GM18511 (cell line): ENCODE measurements at regions not wholly inside any gene's neighbourhood (a gene's known extent, or its start where the extent isn't known, plus 50 kb on each side); places are given as distances from the start of the nearest gene placed in this dataset.
"Not testable (repeated sequence)": the region's sequence is repeated elsewhere in the genome, so short reads cannot be mapped to it uniquely, and the experiment has no call there.

Experiments used
- ATAC-seq: cut with Tn5 transposase; IDR thresholded peaks from one replicate; pipeline ENCODE4 v1.9.1; 2021; ENCODE audit warnings: mild to moderate bottlenecking, moderate library complexity; ENCODE audit not compliant: unreplicated experiment

- ATAC-seq = no peak
These were observed 1719.8 kb upstream of the WWC1 start for GRCh38 chr5:166571668-166572067.

GRCh38 chr5:166576323-166576722 lies 1715.1 kb upstream of the WWC1 start:
- no peak for ATAC-seq

- no peak for ATAC-seq
These were observed 1709.6 kb upstream of the WWC1 start for GRCh38 chr5:166581826-166582225.

DNA sequence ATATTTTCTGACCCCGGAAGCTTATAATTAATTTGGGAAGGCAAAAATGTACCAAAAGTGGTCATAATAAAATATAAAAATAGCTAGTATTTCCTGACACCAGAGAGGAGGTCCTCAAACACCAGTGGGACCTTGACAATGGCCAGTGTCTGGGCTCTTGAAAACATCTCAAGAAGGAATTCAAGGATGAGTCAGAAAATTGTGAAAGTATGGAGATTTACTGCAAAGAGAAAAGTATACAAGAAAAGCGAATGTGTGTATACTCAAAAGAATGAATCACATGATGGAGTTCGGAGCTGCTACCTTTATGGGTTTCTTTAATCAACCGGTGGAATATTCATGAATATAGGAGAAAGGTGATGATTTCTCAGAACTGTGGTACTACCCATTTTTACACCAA lies 1709.0 kb upstream of the WWC1 start:
- no peak for ATAC-seq

DNA sequence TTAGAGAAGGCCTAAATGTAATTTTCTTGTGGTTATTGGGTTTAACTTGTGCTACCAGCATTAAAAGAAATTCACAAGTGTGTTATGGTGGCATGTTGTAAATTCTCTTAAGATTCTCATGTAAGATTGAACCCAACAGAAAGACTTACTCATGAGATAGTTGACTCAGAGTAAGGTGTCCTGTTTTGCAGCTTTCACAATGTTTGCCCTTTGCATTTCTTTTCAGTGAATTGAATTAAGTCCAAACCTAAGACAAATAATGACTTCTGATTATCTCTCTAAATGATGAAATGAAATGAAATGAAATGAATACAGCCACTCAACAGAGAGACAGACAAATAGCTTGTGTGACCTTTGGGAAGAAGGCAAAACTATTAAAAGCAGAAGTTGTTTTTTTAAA lies 1696.9 kb upstream of the WWC1 start:
- ATAC-seq = no peak

DNA sequence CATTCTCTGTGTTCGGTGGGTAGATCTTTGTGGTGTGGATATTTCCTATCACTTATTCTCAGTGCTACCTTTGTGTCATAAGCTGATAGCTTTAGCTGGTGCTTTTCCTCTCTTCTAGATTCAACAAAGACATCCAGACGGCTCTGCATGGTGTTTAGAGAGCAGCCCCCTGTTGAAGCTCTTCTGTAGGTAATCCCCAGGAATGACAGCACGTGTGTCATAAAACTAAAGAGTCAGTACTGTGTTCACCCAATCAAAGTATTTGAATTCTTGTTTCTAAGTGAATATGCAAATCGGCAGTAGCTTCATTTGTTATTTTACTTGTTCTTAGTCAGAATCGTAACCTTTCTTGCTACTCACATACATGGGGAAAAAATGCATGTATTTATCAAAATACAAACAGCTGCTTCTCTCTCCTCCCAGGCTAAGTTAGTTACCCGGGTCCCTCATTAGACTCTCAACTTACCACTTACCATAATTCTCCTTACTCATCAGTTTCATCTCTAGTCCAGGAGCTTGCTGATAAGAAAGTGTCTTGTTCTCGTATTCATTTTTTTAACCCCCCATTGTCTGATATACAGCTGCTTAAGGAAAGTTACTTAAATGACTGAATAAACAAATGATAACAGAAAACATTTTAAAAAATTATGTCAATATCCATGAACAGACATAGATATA lies 1696.0 kb upstream of the WWC1 start:
- no peak for ATAC-seq

GRCh38 chr5:166596043-166596442 lies 1695.4 kb upstream of the WWC1 start:
- ATAC-seq = no peak

GRCh38 chr5:166602271-166602670 lies 1689.2 kb upstream of the WWC1 start:
- no peak for ATAC-seq

- no peak for ATAC-seq
These were observed 1673.9 kb upstream of the WWC1 start for GRCh38 chr5:166617507-166617906.

DNA sequence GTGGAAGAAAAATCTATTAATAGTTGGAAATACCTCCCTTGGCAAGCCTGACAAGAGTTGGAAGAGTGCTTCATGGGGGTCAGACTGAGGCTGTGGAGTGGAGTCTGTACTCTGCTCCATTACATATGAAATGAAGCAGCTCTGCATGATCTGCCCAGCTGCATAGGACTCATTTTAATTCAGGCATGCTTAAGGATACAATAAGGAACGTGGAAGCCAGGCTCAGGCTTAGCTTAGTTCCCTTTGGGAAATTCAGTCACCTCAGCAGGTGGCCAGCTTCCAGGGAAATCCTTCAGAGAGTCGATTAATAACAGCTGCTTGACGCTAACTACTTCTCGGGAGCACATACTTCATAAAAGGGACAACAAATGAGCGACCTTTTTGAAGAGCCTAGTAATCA lies 1672.9 kb upstream of the WWC1 start:
- ATAC-seq = no peak

DNA sequence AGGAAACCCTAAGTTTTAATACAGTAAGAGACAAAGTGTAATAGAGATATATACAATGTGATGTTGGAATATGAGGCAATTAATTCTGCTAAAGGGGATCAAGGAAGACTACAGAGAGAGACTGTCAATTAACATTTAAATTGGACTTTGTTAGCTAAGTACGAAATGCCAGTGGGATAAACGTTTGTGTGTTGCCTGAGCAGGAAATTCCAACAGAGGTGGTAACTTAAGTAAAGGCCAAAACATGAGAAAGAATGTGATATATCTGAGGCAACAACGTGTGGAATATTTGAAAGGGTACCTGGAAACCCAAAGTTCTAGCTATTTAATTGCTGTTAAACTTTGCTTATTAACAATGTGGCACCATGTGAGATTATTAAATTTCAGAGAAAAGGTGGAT lies 1666.9 kb upstream of the WWC1 start:
- no peak for ATAC-seq

DNA sequence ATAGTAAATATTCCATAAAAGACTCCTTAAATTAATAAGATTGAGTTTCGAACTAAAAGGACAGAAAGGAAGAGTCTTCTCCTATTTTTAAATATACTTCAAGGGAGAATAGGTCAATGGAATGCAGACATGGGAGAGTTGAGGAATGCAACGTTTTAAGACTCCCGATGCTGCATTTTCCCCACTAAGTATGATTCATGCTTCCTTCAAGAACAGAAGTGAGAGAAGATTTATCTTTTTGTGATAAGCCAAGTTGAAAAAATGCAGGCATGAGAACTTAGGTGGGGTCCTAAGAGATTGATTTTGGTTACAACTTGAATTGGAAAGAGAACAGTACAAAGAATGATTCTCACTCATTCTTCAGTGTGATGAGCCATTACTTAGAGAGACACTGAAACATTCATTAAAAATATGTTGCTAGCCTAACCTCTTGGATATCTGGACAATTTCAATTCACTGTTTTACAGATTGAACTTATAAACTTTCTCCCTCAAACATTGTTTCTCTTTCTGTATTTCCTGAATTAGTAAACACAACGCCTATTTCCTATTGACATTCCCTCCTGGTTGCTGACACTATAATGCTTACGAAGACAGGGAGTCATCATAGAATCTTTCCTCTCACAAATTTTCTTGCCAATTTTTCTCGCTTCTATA lies 1666.1 kb upstream of the WWC1 start:
- ATAC-seq = no peak

DNA sequence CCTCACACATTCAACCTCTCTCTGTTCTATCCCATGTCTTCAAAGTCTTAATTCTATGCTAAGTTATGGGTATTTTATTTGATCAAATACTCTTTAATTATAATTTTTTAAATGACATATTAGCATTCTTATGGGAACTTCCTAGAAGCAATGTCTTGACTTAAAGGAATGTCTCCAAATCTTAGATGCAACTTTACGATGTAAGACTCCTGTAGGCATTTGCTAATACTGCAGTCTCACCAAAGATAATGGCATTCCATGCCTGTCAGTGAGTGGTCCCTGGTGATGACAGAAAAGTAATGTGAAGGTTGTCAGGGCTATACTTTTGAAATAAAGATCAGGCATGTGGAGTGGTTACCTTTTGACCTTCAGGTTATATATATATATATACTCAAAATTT lies 1654.2 kb upstream of the WWC1 start:
- no peak for ATAC-seq

DNA sequence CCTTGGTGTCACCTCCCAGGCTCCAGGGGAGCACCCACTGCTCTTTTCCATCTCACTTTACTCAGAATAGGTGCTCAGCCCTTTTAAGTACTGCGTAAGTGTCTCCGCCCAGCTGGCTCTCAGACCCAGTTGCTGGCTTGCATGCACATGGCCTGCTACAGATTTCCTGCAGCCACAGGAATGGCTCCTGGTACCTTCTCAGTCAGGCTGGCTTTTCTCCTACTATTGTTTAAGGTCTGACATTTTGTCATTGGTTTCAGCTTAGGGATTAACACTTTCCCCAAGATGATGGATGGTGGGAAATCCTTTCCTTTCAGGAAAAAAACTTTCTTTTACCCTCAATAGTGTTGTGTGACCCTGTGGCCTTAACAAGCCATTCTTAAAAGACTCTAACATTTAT lies 1652.3 kb upstream of the WWC1 start:
- no peak for ATAC-seq

GRCh38 chr5:166640136-166640535 lies 1651.3 kb upstream of the WWC1 start:
- ATAC-seq = not testable (repeated sequence)

DNA sequence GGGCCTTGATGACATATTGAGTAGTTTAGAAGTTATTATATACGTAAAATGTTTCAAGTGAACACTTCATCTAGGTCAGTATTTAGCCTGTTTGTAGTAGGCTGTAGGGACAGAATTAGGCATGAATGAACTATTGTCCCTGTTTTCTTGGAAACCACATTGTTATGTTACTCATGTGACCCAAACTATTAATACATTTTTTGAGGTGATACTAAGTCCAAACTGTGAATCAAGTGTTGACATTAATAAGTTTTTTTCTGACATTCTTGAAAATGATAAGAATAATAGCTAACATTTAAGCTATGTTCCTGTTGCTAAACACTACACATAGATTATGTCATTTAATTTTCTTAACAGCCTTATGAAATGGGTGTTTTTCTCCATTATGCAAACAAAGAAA lies 1642.7 kb upstream of the WWC1 start:
- no peak for ATAC-seq

DNA sequence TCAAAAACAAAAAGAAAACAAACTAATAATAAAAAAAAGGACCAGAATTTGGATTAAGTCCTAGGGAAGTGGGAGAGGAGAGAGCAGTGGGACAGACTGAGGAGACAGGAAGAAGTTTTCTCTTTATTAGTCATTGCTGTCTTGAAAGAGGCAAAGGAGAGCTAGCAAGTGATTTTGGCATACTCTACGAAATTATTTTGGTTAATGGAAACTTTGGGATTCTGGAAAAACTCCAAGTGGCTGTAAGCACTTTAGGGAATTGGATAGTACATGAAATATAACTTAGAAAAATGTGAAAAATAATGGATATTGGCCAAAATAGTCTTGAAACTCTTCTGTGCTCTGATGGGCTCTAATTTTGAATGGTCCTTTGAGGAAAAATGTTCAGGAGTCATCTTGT lies 1641.8 kb upstream of the WWC1 start:
- no peak for ATAC-seq

- no peak for ATAC-seq
These were observed 1640.2 kb upstream of the WWC1 start for GRCh38 chr5:166651234-166651633.

DNA sequence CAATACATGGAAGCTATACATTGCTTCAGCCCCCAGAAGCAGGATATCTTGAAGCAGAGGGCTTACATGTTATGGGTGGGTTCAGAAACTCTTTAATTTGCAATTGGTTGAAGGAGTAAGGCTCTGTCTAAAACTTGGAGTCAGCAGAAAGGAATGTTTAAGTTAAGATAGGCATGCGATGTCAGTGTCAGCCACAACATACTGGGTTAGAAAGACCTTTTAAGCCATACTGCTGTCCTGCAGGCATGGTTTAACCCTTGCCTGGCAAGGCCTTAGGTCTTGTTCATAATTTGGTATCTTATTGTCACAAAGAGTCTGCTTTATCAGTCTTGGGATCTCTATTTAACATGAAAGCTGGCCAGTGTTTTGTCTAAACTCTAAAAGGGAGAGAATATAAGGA lies 1619.6 kb upstream of the WWC1 start:
- ATAC-seq = no peak

DNA sequence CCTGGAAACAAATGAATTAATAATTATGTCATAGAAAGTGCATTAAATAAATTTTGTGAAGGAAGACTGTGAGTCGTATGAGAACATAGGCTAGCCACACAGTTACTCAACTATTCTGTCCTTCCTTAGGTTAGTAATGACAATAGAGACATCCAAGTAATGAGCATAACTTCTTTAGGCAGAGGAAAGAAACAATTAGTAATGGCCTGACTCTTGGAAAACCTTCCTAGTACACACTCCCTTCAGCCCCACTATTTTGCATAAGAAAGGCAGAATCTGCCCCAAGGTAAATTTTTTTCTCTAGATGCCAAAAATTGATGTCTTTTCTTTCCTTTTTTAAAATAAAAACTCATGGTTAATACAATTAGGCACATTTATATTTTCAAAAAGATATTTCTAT lies 1619.0 kb upstream of the WWC1 start:
- ATAC-seq = no peak

DNA sequence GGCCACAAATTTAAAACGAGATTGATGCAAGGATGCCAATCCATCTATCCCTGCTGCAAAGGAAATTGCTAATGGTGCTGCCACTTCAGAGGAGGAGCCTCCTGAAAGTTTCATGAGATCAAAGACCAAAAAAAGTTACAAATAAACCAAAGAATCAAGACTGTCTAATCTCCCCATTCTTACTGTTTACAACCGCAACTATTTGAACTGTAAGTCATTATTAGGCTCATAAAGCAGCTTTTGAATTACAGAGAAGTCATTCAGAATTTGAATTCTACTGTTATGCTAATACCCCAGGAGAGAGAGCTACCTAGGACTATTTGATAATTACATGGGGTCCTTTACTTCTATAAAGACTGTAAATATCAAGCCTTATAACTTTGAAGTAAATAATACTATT lies 1613.6 kb upstream of the WWC1 start:
- no peak for ATAC-seq

DNA sequence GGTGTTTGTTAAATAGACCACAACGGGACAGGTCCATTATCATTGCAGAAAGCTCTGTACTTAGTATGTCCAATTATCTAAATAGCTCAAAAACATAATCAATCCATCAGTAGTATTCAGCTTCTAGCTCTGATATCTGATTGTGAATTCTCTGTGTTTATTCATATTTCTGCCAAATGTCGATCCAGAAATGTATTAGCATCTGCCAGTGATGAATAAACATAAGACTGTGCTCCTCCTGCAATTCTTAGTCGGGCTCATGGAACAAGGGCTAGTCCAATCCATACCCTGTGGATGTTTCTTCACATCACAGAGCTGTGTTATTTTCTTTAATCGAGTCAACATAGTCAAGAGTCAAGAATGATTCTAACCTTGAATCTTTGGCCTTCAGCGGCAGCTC lies 1612.1 kb upstream of the WWC1 start:
- no peak for ATAC-seq

DNA sequence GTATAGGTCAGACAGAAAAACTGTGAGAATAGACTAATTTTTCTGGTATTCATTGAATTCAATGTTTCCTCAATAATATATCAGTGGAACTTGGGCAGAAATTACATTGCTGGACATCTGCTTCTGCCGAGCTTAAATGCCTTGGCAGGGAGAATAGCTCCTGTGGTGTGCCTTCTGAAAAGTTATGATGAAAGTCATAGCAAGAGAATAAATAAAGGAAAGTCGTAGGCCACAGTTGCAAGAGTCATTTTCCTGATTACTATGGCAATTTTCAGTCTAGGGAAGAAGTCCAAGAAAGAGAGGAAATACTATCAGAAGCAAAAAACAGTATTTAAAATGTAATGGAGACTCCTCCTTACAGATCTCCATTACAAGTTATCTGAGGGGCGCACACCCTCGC lies 1596.1 kb upstream of the WWC1 start:
- no peak for ATAC-seq
